BE2C (cell line): ENCODE measurements at regions not wholly inside any gene's neighbourhood (a gene's known extent, or its start where the extent isn't known, plus 50 kb on each side); places are given as distances from the start of the nearest gene placed in this dataset.
"Not testable (repeated sequence)": the region's sequence is repeated elsewhere in the genome, so short reads cannot be mapped to it uniquely, and the experiment has no call there.

Source experiments
- DNase-seq: peaks from one replicate; pipeline ENCODE4 v3.0.0-alpha.2; 2020
- H3K27me3 ChIP-seq: fragments of 250-450 bp; sonication (Bioruptor Pico); 2 replicates; pipeline ENCODE4 v1.5.1; 2020; ENCODE audit warnings: mild to moderate bottlenecking
- H3K36me3 ChIP-seq: fragments of 250-450 bp; sonication (Bioruptor Pico); 2 replicates; pipeline ENCODE4 v1.5.1; 2020; ENCODE audit warnings: mild to moderate bottlenecking
- H3K4me1 ChIP-seq: fragments of 250-450 bp; sonication (Bioruptor Pico); 2 replicates; pipeline ENCODE4 v1.5.1; 2020
- H3K4me3 ChIP-seq: 2 replicates; pipeline ENCODE4 v1.5.1; 2011; ENCODE audit warnings: low read depth, low read length
- H3K9me3 ChIP-seq: fragments of 250-450 bp; sonication (Bioruptor Pico); 2 replicates; pipeline ENCODE4 v1.5.1; 2020
- TF ChIP-seq, protein P1 (sequence below): IDR thresholded peaks from 2 replicates; pipeline ENCODE4 v1.5.1; 2012; ENCODE audit warnings: mild to moderate bottlenecking, low read depth, low read length

GRCh38 chr7:113281223-113281622, 162.9 kb upstream of the SMIM30 start:
- TF ChIP-seq, protein P1, sequence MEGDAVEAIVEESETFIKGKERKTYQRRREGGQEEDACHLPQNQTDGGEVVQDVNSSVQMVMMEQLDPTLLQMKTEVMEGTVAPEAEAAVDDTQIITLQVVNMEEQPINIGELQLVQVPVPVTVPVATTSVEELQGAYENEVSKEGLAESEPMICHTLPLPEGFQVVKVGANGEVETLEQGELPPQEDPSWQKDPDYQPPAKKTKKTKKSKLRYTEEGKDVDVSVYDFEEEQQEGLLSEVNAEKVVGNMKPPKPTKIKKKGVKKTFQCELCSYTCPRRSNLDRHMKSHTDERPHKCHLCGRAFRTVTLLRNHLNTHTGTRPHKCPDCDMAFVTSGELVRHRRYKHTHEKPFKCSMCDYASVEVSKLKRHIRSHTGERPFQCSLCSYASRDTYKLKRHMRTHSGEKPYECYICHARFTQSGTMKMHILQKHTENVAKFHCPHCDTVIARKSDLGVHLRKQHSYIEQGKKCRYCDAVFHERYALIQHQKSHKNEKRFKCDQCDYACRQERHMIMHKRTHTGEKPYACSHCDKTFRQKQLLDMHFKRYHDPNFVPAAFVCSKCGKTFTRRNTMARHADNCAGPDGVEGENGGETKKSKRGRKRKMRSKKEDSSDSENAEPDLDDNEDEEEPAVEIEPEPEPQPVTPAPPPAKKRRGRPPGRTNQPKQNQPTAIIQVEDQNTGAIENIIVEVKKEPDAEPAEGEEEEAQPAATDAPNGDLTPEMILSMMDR: no peak
- no peaks in the 10 kb centered on the region for H3K9me3 ChIP-seq
- no peak for DNase-seq
- no peaks in the 10 kb centered on the region for H3K27me3 ChIP-seq
- no peaks in the 10 kb centered on the region for H3K4me1 ChIP-seq
- no peak overlapping the region for H3K4me3 ChIP-seq
- no peaks in the 10 kb centered on the region for H3K36me3 ChIP-seq

- H3K36me3 ChIP-seq: no peaks in the 10 kb centered on the region
- no peaks in the 10 kb centered on the region for H3K4me1 ChIP-seq
- TF ChIP-seq, protein P1: no peak
- no peaks in the 10 kb centered on the region for H3K9me3 ChIP-seq
- no peaks in the 10 kb centered on the region for H3K27me3 ChIP-seq
- no peak for DNase-seq
- H3K4me3 ChIP-seq: no peak overlapping the region
Observed at GRCh38 chr7:113279256-113279655, 160.9 kb upstream of the SMIM30 start.

GRCh38 chr7:113270790-113271189, 152.4 kb upstream of the SMIM30 start:
- no peaks in the 10 kb centered on the region; the same call in 1 of the 2 replicates for H3K9me3 ChIP-seq

DNA sequence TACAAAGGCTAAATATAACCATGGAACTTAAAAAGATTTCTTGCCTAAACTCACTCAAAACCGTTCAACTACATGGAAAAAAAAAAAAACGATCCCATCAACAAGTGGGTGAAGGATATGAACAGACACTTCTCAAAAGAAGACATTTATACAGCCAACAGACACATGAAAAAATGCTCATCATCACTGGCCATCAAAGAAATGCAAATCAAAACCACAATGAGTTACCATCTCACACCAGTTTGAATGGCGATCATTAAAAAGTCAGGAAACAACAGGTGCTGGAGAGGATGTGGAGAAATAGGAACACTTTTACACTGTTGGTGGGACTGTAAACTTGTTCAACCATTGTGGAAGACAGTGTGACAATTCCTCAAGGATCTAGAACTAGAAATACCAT, 151.2 kb upstream of the SMIM30 start:
- H3K9me3 ChIP-seq, DNase-seq, H3K36me3 ChIP-seq, H3K4me3 ChIP-seq, H3K27me3 ChIP-seq, H3K4me1 ChIP-seq: not testable (repeated sequence)

More at GRCh38 chr7:113270790-113271189, 152.4 kb upstream of the SMIM30 start:
- no peak for DNase-seq
- Histone ChIP-seq H3K36me3 (no peaks in the 10 kb centered on the region), H3K4me3 (no peak overlapping the region), H3K4me1 (no peaks in the 10 kb centered on the region), H3K27me3 (no peaks in the 10 kb centered on the region)
- TF ChIP-seq, protein P1: no peak

GRCh38 chr7:113268757-113269156, 150.4 kb upstream of the SMIM30 start:
- H3K27me3 ChIP-seq: no peaks in the 10 kb centered on the region
- H3K9me3 ChIP-seq: no peaks in the 10 kb centered on the region; the same call in 1 of the 2 replicates
- no peak for DNase-seq
- no peaks in the 10 kb centered on the region for H3K4me1 ChIP-seq
- H3K4me3 ChIP-seq: no peak overlapping the region
- TF ChIP-seq, protein P1: no peak
- H3K36me3 ChIP-seq: no peaks in the 10 kb centered on the region

- TF ChIP-seq, protein P1: no peak
- no peak for DNase-seq
- Histone ChIP-seq H3K36me3 (no peaks in the 10 kb centered on the region), H3K4me1 (no peaks in the 10 kb centered on the region), H3K4me3 (no peak overlapping the region), H3K27me3 (no peaks in the 10 kb centered on the region), H3K9me3 (no peaks in the 10 kb centered on the region; the same call in 1 of the 2 replicates)
Observed at GRCh38 chr7:113267885-113268284, 149.5 kb upstream of the SMIM30 start.

DNA sequence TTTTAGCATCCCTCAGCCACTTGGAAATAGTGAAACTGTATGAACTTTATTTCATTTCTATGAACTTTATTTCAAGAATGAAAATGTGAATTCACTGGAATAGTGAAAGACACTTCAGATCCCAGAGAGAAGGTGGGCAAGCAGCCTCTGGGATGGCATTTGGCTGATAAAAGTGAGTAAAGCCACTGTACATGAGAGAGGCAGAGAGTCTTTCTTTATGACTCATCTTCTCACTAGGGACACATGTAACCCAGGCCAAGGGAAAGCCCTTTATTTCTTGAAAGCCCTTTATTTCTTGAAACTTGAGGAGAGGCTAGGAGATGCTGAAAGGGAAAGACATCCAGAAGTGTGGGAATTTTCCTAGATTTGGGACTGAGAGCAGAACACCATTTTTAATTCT, 148.9 kb upstream of the SMIM30 start:
- Histone ChIP-seq H3K36me3 (no peaks in the 10 kb centered on the region), H3K9me3 (no peaks in the 10 kb centered on the region; the same call in 1 of the 2 replicates), H3K27me3 (no peaks in the 10 kb centered on the region), H3K4me1 (no peaks in the 10 kb centered on the region), H3K4me3 (no peak overlapping the region)
- TF ChIP-seq, protein P1: no peak
- DNase-seq: no peak
